Body of pancreas (tissue), 4 donors: ENCODE measurements at regions not wholly inside any gene's neighbourhood (a gene's known extent, or its start where the extent isn't known, plus 50 kb on each side); places are given as distances from the start of the nearest gene placed in this dataset.

Experiments used
- ATAC-seq: fragments of 150-250 bp; one replicate; pipeline ENCODE4 v1.9.1; 2016
- DNase-seq, 4 donors: peaks; one replicate each; pipeline ENCODE4 v3.0.0-alpha.2; 2019
- H3K27ac ChIP-seq, 4 donors: fragments of 200-600 bp; sonication (generic); 1 replicate in 3 of 4; 2 replicates in 1 of 4; pipeline versions ENCODE4 v1.5.1 to v1.6.1; 2016 to 2019; ENCODE audit warnings: mild to moderate bottlenecking in 1 of 4, mixed read lengths in 1 of 4, moderate library complexity in 1 of 4
- H3K27me3 ChIP-seq, 2 donors: fragments of 200-600 bp; sonication (generic); one replicate each; pipeline ENCODE4 v1.6.0; 2016; ENCODE audit warnings: mild to moderate bottlenecking in 1 of 2
- H3K36me3 ChIP-seq, 2 donors: fragments of 200-600 bp; sonication (generic); replicated peaks in 1 of 2; 2 replicates each; pipeline ENCODE4 v1.5.1; 2016; ENCODE audit warnings: low read depth in 2 of 2; ENCODE audit not compliant: insufficient read depth in 1 of 2
- H3K4me1 ChIP-seq: fragments of 200-600 bp; sonication (generic); one replicate; pipeline ENCODE4 v1.6.0; 2016
- H3K4me3 ChIP-seq, 2 donors: fragments of 200-600 bp; sonication (generic); 1 replicate in 1 of 2; 2 replicates in 1 of 2; pipeline ENCODE4 v1.5.1; 2016 to 2019
- H3K9me3 ChIP-seq, 3 donors: fragments of 200-600 bp; sonication (generic); 1 replicate in 2 of 3; 2 replicates in 1 of 3; pipeline ENCODE4 v1.5.1; 2016
- CTCF ChIP-seq, 7 experiments: fragments of 450-650 bp in 4 of 7; fragments of 200-600 bp in 3 of 7; sonication (generic) in 3 of 7; IDR thresholded peaks; one replicate each; pipeline ENCODE4 v1.5.1; 2016 to 2019; ENCODE audit warnings: antibody characterized with exemption in 7 of 7
- POLR2A ChIP-seq, 3 donors: fragments of 450-650 bp; IDR thresholded peaks; one replicate each; pipeline ENCODE4 v1.6.1; 2016; ENCODE audit warnings: antibody characterized with exemption in 3 of 3, mild to moderate bottlenecking in 2 of 3
- WGBS, 2 donors: methylation state at CpG; one replicate each; pipeline ENCODE4 v1.1.5; 2017; 5-methylcytosine and 5-hydroxymethylcytosine counted together
- intact Hi-C: fragments of 100-400 bp; cut with DNase I; formaldehyde crosslinking; loops from one replicate; pipeline ENCODE4 v1.15.1; 2023

DNA sequence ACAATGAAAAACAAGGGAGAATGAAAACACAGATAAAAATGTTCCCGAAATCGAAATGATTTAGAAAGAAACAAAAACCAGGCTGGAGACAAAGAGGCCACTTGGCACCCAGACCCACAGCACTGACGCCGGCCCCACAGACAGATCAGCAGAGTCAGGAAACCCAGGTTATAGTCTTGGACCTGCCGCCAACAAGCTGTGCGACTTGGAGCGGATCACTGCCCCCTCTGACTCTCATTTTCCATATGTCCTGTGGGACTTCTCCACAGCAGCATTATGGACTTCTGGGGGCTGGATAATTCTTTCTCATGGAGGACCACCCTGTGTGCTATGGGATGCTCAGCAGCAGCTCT, 72.4 kb downstream of the MATN1 start:
- no peak overlapping the region for H3K4me3 ChIP-seq
- ATAC-seq (no peak), DNase-seq (no peak)
- WGBS, 2 donors: 87 to 88% methylated on average over 7 of the region's 7 CpGs
- H3K36me3 ChIP-seq: no peaks in the 10 kb centered on the region
- H3K9me3 ChIP-seq: no peaks in the 10 kb centered on the region
- intact Hi-C loops: no loop called here
- no peaks in the 10 kb centered on the region for H3K27me3 ChIP-seq
- TF ChIP-seq CTCF (IDR thresholded peaks at IDR 0.05) (no peak), POLR2A (IDR thresholded peaks at IDR 0.05) (no peak)
- peaks cover 20% of the 10 kb centered on the region for H3K4me1 ChIP-seq
- no peak overlapping the region for H3K27ac ChIP-seq

- TF ChIP-seq POLR2A (IDR thresholded peaks at IDR 0.05) (no peak), CTCF (IDR thresholded peaks at IDR 0.05) (no peak)
- intact Hi-C loops: no loop called here
- 62 to 69% methylated on average over 11 to 13 of the region's 13 CpGs for WGBS, 2 donors
- H3K36me3 ChIP-seq: no peaks in the 10 kb centered on the region
- peak overlapping the region in 1 of 4 donors; percentile 12 for H3K27ac ChIP-seq
- DNase-seq (no peak), ATAC-seq (no peak)
- no peaks in the 10 kb centered on the region for H3K27me3 ChIP-seq
- no peaks in the 10 kb centered on the region for H3K9me3 ChIP-seq
- H3K4me1 ChIP-seq: peaks cover 20% of the 10 kb centered on the region
- no peak overlapping the region for H3K4me3 ChIP-seq
These were observed 73.1 kb downstream of the MATN1 start for GRCh38 chr1:30650038-30650967.

DNA sequence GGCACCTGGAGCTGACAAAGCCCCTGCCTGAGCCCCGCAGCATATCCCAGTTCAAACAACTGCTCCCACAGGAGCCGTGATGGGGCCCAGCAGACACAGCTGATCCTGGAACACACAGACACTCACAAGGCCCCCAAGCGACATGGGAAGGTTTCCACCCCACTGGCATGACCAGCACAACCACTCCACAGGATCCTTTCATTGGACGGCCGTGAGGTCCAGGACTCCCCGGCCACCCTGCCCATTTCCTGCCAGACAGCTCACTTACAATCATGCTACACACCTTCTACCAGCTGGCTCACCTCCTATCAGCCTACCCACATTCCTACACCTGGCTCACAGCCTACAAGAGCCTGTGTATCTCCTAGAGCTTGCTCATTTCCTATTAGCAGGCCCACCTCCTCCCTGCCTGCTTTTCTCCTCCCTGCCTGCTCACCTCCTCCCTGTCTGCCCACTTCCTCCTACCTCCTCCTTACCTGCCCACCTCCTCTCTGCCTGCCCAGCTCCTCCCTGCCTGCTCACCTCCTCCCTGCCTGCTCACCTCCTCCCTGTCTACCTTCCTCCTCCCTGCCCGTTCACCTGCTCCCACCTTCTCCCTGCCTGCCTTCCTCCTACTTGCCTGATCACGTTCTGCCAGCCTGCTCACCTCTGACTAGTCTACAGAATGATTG, 73.9 kb downstream of the MATN1 start:
- WGBS, 2 donors: 19 to 39% methylated on average over 6 to 8 of the region's 8 CpGs

DNA sequence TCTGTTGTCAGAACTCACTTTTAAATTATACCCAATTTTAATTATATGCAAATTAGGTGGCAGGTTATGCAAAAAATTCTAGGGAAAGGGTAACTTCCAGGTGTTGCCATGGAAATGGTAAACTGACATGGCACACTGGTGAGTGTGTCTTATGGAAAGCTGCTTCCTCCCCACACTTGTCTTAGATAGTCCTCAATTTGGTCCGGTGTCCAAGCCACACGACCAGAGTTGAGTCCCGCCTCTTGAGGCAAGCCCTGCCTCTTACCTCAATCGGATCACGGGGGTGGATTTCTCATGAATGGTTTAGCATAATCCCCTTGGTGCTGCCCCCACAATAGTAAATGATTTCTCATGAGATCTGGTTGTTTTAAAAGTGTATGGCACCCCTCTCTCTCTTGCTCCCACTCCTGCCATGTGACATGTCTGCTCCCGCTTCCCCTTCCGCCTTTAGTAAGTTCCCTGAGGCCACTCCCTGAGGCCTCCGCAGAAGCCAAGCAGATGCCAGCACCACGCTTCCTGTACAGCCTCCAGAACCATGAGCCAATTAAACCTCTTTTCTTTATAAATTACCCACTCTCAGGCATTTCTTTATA, 74.9 kb downstream of the MATN1 start:
- DNase-seq: no peak
- Histone ChIP-seq H3K4me3 (no peak overlapping the region), H3K4me1 (peaks cover 20% of the 10 kb centered on the region), H3K27me3 (no peaks in the 10 kb centered on the region), H3K27ac (no peak overlapping the region), H3K36me3 (no peaks in the 10 kb centered on the region), H3K9me3 (no peaks in the 10 kb centered on the region)
- ATAC-seq: no peak
- intact Hi-C loops: no loop called here
- TF ChIP-seq CTCF (IDR thresholded peaks at IDR 0.05): no peak
- TF ChIP-seq POLR2A (IDR thresholded peaks at IDR 0.05): no peak
- 85 to 90% methylated on average over 9 of the region's 9 CpGs for WGBS, 2 donors

More for the DNA sequence above, 73.9 kb downstream of the MATN1 start:
- Histone ChIP-seq H3K27me3 (no peaks in the 10 kb centered on the region), H3K9me3 (no peaks in the 10 kb centered on the region), H3K36me3 (no peaks in the 10 kb centered on the region), H3K4me3 (no peak overlapping the region), H3K27ac (peak overlapping the region in 2 of 4 donors; percentile 12 to 21), H3K4me1 (peaks cover 20% of the 10 kb centered on the region)
- ATAC-seq: peak; percentile 73
- DNase-seq: peak; percentile 50 to 79 (median 78)
- intact Hi-C loops: no loop called here
- TF ChIP-seq POLR2A (IDR thresholded peaks at IDR 0.05): peak in 1 of 3 donors; percentile 30
- no peak for TF ChIP-seq CTCF (IDR thresholded peaks at IDR 0.05)
